ENCODE measurements at regions not wholly inside any gene's neighbourhood (a gene's known extent, or its start where the extent isn't known, plus 50 kb on each side); places are given as distances from the start of the nearest gene placed in this dataset.

- H3K27ac Mint-ChIP-seq (ENCODE audit: unreplicated experiment): no peak overlapping the region
- no peak overlapping the region for H3K4me3 Mint-ChIP-seq (ENCODE audit: unreplicated experiment)
- ChIA-PET POLR2A (no interaction called here), CTCF (no interaction called here)
- no peaks in the 10 kb centered on the region for H3K36me3 ChIP-seq (ENCODE audit: control insufficient read depth, insufficient read depth, low read length)
- H3K36me3 Mint-ChIP-seq (ENCODE audit: insufficient read depth, unreplicated experiment): no peaks in the 10 kb centered on the region
- no peaks in the 10 kb centered on the region for H3K27me3 ChIP-seq (replicated peaks; ENCODE audit: control insufficient read depth, insufficient read depth, low read length)
- TF ChIP-seq CTCF (IDR thresholded peaks at IDR 0.05; ENCODE audit: insufficient read depth in 1 of 2, low read depth in 1 of 2, low read length in 1 of 2, severe bottlenecking in 1 of 2, unreplicated experiment in 1 of 2): no peak
- no peak overlapping the region for H3K4me3 ChIP-seq (ENCODE audit: low read depth, low read length)
- H3K27me3 Mint-ChIP-seq (ENCODE audit: insufficient read depth, unreplicated experiment): peaks cover 20% of the 10 kb centered on the region
- H3K9me3 ChIP-seq: no peaks in the 10 kb centered on the region
- BruUV-seq (replicated peaks): no TSS peak
- no peaks in the 10 kb centered on the region for H3K4me1 Mint-ChIP-seq (ENCODE audit: low read depth, unreplicated experiment)
- H3K9me3 Mint-ChIP-seq (ENCODE audit: unreplicated experiment): no peaks in the 10 kb centered on the region
- intact Hi-C loops (cut with micrococcal nuclease; ENCODE audit: unreplicated experiment): no loop called here
- no peaks in the 10 kb centered on the region for H3K4me1 ChIP-seq
- DNase-seq: no peak
Observed at GRCh38 chr12:3432176-3432742, 58.7 kb upstream of the PRMT8 start.

GRCh38 chr12:3432868-3433267 lies 58.1 kb upstream of the PRMT8 start:
- Mint-ChIP-seq H3K27ac (ENCODE audit: unreplicated experiment) (no peak overlapping the region), H3K9me3 (ENCODE audit: unreplicated experiment) (no peaks in the 10 kb centered on the region), H3K36me3 (ENCODE audit: insufficient read depth, unreplicated experiment) (no peaks in the 10 kb centered on the region), H3K4me1 (ENCODE audit: low read depth, unreplicated experiment) (no peaks in the 10 kb centered on the region), H3K4me3 (ENCODE audit: unreplicated experiment) (no peak overlapping the region), H3K27me3 (ENCODE audit: insufficient read depth, unreplicated experiment) (peaks cover 17% of the 10 kb centered on the region)
- no TSS peak for BruUV-seq (replicated peaks)
- H3K4me3 ChIP-seq (ENCODE audit: low read depth, low read length): no peak overlapping the region
- H3K36me3 ChIP-seq (ENCODE audit: control insufficient read depth, insufficient read depth, low read length): no peaks in the 10 kb centered on the region
- ChIA-PET POLR2A (no interaction called here), CTCF (interaction anchor here (0.6 kb wide), 1 partner anchor 46 kb away, joined by 5 read pairs; no protein-coding TSS in a partner anchor)
- H3K4me1 ChIP-seq: no peaks in the 10 kb centered on the region
- no peaks in the 10 kb centered on the region for H3K27me3 ChIP-seq (replicated peaks; ENCODE audit: control insufficient read depth, insufficient read depth, low read length)
- intact Hi-C loops (cut with micrococcal nuclease; ENCODE audit: unreplicated experiment): no loop called here
- TF ChIP-seq CTCF (IDR thresholded peaks at IDR 0.05; ENCODE audit: insufficient read depth in 1 of 2, low read depth in 1 of 2, low read length in 1 of 2, severe bottlenecking in 1 of 2, unreplicated experiment in 1 of 2): no peak
- no peak for DNase-seq
- no peaks in the 10 kb centered on the region for H3K9me3 ChIP-seq

GRCh38 chr12:3436461-3437065 lies 54.4 kb upstream of the PRMT8 start:
- no peak overlapping the region for H3K4me3 ChIP-seq (ENCODE audit: low read depth, low read length)
- ChIA-PET POLR2A (no interaction called here), CTCF (interaction anchor here (0.7 kb wide), 1 partner anchor 8 kb away, joined by 3 read pairs; no protein-coding TSS in a partner anchor)
- no peaks in the 10 kb centered on the region for H3K36me3 ChIP-seq (ENCODE audit: control insufficient read depth, insufficient read depth, low read length)
- DNase-seq: no peak
- BruUV-seq (replicated peaks): no TSS peak
- H3K4me1 ChIP-seq: no peaks in the 10 kb centered on the region
- H3K27ac Mint-ChIP-seq (ENCODE audit: unreplicated experiment): no peak overlapping the region
- H3K27me3 Mint-ChIP-seq (ENCODE audit: insufficient read depth, unreplicated experiment): peaks cover 19% of the 10 kb centered on the region
- H3K4me3 Mint-ChIP-seq (ENCODE audit: unreplicated experiment): no peak overlapping the region
- H3K9me3 Mint-ChIP-seq (ENCODE audit: unreplicated experiment): no peaks in the 10 kb centered on the region
- no peaks in the 10 kb centered on the region for H3K36me3 Mint-ChIP-seq (ENCODE audit: insufficient read depth, unreplicated experiment)
- H3K9me3 ChIP-seq: no peaks in the 10 kb centered on the region
- no peak for TF ChIP-seq CTCF (IDR thresholded peaks at IDR 0.05; ENCODE audit: insufficient read depth in 1 of 2, low read depth in 1 of 2, low read length in 1 of 2, severe bottlenecking in 1 of 2, unreplicated experiment in 1 of 2)
- H3K4me1 Mint-ChIP-seq (ENCODE audit: low read depth, unreplicated experiment): no peaks in the 10 kb centered on the region
- no peaks in the 10 kb centered on the region for H3K27me3 ChIP-seq (replicated peaks; ENCODE audit: control insufficient read depth, insufficient read depth, low read length)
- intact Hi-C loops (cut with micrococcal nuclease; ENCODE audit: unreplicated experiment): no loop called here

Data from Caco-2 (cell line).